Stimulated activated CD4-positive, alpha-beta T cell treated with anti-CD3 and anti-CD28 coated beads, Interleukin-4, amount 100 ng/mL, for 24 hours (primary cell): ENCODE measurements at regions not wholly inside any gene's neighbourhood (a gene's known extent, or its start where the extent isn't known, plus 50 kb on each side); places are given as distances from the start of the nearest gene placed in this dataset.

Source experiments
- DNase-seq: peaks from one replicate; pipeline ENCODE4 v3.0.0-alpha.2; 2020

DNA sequence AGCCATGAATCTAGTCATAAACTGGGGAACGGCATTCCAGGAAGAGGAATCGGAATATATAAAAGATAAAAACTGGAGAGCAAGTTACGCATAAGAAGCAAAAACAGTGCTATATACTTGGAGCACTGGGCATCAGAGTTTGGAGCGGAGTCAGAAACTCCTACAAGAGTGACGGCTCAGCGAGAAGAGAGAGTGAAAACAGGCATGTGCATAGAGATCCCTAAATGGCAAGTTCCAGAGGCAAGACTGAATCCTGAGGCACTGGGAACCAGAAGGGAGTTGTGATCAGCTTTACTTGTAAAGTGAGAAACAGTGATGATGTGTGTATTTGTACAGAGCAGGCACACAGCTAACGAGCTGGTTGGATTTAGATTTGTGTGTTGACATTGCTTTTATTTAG is 514.4 kb upstream of the TNC start:
- DNase-seq: no peak

DNA sequence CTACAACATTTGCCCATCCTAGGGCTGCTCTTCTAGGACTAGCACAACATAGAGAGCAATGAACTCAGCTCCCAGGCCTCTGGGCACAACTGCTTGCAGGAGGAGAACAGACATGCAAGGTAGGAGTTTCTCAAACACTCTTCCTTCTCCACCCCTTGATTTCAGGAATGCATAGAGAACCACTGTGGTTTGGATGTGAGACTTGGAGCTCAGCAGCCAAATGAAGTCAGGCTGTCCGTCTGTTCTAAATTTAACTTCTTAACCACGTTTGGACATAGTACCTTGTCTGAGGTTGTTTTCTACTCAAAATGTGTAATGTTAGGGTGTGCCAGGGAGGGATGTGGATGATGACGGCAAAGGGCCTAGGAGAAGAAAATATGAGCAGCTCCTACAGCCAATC is 515.1 kb upstream of the TNC start:
- DNase-seq: no peak

DNA sequence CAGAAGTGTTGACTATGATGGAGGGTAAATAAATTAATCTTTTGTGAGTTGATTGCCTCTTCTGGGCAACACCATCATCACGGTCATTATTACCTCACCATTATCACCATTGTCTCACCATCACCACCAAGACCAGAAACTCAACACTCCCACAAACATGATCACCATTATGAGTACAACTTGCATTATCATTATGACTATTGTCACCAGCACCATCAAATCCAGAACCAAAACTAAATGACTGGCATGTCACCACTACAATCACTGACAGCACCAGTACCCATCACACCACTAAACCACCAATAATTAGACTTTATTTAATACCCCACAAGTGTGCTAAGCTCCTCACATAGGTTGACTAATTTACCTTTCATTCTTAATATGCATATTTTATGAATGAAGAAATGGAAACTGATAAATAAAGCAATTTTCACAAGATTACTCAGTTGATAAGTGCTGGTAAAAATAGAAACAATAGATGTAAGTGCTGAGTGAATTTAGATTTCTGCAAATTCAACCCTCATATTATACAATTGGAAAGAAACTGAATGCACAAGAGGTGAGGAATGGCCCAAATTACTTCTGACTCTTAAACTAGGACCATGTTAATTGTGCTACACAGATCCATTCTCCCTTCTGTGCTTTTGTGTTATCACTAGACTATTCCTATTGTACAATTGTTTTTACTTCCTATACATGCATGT is 517.8 kb upstream of the PAPPA start:
- DNase-seq: no peak

DNA sequence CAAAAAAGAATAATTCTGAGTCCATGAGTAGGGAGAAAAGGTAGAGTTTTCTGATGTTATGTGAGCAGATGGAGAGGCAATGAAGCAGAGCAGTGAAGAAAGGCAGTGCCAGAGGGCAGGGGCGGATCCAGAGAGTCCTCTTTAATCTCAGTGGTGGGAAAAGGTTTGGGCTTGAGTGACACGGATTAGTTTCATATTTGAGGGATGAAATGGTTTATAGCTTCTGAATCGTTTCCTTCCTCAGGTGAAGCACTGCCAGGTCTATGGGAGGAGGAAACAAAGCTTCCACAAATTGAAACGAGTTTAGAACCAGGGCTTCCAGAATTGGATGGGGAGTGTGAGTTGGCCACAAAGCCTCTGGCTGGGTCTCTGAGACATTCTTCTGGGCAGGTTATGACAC is 517.0 kb upstream of the PAPPA start:
- no peak for DNase-seq

DNA sequence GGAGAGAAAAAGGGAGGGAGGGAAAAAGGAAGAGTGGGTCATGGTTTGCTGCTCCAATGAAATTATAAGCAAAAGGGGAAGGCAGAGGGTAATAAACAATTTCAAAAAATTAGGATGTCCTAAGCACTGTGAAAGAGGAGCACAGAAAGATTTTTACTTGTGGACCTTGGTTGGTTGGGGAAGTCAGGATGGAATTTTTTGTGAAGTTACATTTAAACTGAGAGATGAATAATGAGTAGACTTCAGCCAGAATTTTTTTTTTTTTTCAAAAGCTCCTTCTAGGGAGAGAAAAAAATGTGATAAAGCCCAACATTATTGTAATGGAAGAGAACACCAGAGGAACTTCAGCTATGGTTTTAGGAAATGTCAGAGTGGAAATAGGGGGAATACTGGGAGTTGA is 515.9 kb upstream of the PAPPA start:
- no peak for DNase-seq

DNA sequence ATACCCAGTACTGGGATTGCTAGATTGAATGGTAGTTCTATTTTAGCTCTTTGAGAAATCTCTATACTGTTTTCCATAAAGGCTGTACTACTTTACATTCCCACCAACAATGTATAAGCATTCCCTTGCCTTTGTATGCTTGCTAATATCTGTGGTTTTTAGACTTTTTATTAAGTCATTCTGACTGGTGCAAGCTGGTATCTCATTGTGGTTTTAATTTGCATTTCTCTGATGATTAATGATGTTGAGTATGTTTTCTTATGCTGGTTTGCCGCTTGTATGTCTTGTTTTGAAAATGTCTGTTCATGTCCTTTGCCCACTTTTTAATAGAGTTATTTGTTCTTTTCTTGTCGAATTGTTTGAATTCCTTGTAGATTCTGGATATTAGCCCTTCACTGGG is 512.7 kb upstream of the PAPPA start:
- DNase-seq: no peak

DNA sequence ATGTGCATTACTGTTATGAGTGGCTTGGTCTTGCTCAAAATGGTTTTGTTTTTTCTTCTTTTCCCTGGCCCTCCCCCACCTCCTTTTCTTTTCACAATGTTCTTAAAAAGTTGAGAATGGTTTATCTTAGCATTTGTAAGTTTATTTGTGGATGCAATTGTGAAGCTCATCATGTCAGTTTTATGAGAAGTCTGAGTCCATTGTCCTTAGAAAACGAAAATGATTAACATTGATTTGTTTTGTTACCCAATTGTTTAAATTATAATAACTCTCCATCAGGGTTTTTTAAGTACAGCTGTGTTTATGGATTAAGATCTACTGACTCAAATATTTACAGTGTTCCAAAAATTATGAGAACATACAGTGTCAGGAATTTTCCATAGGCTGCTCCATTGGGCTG is 511.3 kb upstream of the PAPPA start:
- no peak for DNase-seq

DNA sequence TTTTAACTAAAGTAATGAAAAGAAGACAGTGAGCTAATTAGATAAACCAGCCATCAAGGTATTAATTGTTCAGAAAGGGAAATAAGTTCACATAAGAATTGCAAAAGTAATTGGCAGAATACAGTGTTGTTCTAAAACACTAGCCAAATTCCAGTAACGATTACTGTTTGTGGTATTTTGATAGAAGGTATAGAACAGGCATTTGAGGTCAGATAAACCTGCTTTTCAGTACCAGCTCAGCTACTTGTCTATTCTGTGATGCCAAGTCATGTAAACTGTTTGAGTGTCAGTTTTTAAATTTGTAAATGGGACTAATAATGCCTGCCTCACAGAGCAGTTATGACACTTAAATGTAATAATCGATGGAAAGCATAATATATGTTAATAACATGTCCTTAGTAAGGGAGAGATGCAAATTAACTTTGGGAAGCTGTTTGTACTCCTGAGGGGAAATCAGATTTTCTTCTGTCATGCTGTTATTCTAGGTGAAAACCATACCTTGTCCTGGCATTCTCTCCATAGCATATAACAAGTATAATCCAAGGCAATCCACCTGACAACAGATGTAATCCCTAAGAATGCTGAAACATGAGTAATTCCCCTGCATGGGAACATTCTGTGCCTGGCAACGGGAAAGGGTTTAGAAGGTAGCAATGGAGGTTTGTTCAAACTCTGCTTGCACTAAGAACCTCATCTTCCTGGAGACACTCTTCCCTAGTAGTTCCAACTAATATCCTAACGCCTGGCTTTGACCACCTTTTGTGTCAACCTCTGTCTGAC is 509.5 kb upstream of the PAPPA start:
- DNase-seq: no peak

DNA sequence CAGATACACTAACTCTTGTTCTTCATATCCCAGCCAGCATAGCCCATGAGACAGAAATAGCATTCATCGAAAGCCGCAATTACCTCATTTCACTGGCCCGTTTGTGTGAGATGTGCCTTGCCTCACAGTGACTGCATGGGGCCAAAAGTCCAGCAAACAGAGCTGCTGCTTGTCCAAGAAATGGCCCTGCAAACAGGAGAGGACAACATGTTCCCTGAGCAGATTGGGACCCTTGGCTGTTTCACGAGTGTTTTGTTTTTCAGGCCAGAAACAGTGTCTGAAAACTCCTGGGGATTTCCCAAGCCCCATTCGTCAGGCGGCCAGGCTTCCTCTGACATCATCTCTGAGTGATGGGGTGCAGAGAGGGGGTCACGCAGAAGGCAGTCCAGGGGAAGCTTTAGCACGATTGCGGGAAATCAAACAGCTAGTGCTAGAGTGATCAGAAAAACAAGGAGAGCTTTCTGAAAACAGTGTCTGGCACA is 503.6 kb upstream of the PAPPA start:
- no peak for DNase-seq

DNA sequence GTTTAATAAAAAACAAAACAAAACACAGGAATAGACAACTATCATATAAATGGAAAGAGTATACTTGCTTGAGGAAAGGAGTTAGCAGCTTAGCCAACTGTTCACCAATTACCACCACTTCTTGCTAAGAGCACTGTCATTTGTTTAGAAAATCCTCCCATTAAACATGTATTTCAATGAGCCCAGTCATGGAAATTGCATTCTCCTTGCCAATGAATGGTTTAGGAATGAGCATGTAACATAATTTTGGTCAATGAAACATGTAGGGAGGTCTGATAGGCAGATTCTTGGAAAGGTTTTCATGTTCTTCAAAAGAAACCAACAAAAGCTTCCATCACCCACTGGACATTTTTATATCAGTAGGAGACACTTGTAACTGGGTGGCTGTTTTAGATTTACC is 502.8 kb upstream of the PAPPA start:
- DNase-seq: no peak

DNA sequence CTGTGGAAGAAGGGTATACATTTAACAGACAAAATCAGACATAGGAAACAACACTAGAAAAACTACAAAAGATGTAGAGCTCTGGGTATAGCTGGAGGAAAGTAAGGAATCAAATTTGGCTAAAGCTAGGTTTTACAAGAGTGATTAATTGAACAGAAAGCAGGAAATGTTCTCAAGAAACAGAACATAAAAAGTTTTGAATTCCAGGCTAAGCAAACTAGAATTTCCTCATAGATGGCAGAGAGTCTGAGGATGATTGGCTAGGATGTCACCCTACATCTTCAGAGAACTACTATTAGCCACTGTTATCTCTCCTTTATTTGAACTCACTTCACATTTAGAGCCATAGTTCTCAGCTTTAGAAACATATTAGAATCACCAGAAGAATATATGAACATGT is 502.1 kb upstream of the PAPPA start:
- DNase-seq: no peak

DNA sequence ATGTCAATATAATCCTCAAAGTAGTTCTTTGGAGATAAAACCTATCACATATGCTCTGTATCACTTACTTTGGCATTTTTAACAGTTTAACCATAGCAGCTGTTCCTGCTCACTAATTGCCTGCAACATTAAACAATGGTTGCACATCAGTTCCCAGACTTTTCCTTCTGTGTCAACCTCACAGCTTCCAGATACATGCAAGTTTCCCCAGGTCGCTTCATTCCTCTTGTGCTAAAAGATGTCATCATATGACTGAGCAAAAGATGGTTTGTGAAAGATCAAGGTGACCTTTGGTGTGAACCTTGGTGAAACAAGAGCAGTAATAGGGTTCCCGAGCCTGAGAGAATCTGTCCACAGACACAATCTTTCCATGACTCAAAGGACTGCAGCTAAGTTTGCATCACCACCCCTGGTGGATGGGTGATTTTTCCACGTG is 500.4 kb upstream of the PAPPA start:
- DNase-seq: no peak

DNA sequence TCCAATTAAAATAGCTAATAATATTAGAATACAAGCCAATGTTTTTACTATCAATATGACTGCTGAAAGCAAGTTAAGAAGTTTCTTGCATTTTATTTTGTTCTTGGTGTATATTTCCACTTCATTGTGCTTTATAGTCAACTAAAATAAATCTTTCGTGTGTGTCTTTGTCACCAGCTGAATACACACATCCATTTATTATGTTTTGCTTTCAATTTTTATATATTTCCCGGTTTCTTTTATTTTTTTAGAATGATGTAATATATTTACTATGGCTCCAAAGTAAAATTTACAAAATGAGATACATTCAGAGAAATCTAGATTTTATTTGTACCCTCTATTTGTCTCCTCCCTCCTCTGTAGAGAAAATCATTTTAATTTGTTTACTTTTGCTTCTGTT is 495.9 kb upstream of the PAPPA start:
- no peak for DNase-seq

DNA sequence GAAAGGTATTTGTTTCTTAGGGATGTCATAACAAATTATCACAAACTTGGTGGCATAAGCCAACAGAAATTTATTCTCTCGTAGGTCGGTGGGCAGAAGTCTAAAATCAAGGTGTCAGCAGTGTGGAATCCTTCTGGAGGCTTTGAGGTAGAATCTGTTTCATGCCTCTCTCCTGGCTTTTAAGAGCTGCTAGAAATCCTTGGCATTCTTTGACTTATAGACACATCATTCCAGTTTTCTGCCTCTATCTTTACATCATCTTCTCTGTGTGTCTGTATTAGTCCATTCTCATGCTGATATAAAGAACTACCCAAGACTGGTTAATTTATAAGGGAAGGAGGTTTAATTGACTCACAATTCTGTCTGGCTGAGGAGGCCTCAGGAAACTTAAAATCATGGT is 488.1 kb upstream of the PAPPA start:
- DNase-seq: no peak

DNA sequence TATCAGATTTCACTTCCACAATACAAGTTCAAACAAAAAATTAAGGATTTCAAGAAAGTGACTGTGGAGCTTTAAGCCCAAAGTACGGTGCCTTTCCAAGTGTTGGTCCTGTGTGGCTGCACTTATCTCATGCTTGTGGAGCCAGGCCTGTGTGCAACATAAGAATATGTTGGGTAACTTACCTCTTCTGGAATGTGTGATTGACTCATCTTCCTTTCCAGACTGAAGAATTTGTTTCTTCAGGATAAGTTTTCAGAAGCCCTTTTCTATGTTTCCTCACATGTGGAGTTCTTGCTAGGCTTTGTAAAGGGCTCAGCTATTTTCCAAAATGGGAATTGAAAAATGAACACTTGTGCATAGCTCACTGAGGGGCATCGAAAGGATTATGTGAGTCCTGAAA is 485.1 kb upstream of the PAPPA start:
- no peak for DNase-seq

DNA sequence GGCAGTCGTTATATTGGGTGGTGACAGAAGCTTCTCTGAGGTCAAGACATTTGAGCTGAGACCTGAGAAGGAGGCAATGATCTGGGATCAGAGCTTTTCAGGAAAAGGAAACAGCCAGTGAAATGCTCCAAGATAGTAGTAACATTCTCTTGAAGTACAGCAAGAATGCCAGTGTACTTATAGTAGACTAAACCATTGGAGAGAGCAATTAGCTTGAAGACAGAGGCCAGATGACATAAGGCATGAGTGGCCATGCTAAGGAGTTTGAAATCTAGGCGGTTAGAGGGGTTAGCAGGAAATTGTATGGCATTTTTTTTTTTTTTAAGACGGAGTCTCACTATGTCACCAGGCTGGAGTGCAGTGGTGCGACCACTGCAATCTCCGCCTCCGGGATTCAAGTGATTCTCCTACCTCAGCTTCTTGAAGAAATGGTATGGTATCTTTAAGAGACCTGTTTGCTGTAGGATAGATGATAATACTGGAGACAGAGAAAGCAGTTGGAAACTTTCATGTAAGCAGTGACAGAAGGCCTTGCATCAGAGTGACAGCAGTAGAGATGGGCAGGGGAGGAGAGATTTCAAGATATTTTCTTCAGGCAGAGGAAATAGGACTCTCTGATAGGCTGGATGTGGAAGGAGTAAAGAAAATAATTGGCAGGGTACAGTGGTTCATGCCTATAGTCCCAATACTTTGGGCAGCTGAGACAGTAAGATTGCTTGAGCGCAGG is 482.2 kb upstream of the PAPPA start:
- DNase-seq: no peak

DNA sequence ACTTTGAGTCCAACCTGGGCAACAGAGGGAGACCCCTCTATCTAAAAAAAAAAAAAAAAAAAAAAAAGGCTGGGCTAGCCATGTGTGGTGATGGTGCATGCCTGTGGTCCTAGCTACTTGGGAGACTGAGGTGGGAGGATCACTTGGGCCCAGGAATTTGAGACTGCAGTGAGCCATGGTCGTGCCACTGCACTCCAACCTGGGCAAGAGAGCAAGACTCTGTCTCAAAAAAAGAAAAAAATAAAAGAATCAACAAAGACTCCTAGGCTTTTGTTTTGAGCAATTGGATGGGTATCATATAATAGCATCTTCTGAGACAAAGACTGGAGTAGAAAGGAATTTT is 481.7 kb upstream of the PAPPA start:
- no peak for DNase-seq

DNA sequence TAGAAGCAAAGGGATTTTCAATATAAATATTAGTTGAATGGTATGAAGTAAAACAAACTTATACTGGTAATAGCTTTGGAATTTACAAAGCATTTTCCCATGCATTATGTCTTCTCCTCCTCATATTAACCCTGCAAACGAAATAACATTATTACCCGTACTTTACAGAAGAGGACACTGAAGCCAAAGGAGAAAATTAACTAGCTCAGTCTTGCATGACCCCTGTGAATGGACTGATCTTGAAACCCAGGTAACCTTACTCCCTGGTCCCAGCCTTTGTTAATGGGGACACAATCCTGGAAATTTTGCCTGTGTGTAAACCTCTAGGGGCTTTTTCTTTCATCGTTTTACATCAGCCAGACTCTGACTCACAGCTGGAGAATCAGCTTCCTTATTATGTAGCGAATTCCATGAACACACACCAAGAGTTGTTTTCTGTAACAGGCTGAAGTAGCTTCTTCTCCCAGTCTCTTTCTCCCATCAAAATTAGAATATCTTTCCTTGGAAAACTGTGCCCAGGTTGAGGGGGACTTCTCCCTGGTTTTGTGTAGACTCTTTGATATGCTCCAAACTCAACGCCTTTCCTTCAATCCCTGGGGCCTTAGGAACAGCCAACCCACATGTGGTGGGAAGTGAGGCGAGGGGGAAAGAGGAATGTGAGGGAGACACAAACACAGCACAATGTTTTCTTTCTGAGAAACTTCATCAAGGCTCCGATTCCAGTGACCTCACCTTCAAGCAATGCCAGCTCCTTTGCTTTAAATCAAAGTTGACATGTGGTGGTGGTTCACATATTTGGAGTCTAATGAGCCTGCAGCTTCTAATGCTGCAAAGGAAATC is 480.9 kb upstream of the PAPPA start:
- DNase-seq: no peak

DNA sequence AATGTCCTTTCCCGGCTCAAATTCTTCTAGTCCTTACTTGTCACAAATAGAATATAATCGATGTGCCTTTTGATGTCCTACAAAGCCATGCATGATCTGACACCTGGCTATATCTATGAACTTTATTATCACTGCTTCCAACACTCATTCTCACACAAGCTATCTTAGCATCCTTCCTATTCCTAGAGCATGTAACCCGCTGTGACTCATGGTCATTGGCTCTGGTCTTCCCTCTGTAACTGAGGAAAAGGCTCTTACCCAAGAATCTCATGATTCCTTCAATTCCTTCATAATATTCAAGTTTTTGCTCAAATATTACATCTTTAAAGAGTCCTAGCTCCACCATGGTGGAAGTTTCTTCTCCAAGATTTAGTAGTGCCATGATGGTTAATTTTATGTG is 480.0 kb upstream of the PAPPA start:
- DNase-seq: no peak

DNA sequence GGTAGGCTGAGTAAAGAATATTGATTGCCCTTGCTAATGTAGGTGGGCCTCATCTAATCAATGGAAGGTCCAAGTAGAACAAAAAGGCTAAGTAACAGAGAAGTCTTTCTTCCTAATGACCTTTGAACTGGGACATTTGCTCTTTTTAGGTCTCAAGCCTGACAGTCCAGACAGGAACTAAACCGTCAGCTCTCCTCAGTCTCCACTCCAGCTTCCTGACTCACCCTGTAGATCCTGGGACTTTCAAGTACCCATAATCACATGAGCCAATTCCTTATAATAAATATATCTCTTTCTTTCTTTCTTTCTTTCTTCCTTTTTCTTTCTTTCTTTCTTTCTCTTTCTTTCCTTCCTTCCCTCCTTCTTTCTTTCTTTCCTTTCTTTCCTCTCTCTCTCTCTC is 479.5 kb upstream of the PAPPA start:
- DNase-seq: no peak

DNA sequence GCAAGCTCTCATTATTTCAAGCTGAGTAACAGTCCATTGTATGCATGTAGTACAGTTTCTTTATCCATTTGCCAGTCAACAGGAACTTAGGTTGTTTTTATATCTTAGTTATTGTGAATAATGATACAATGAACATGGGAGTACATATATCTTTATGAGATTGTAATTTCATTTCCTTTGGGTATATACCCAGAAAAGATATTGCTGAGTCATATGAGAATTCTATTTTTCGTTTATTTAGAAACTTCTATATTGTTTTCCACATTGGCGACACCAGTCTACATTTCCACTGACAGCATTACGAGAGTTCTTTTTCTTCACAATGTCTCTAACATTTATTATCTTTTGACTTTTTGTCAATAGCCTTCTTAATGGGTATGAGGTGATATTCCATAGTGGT is 477.8 kb upstream of the PAPPA start:
- no peak for DNase-seq

DNA sequence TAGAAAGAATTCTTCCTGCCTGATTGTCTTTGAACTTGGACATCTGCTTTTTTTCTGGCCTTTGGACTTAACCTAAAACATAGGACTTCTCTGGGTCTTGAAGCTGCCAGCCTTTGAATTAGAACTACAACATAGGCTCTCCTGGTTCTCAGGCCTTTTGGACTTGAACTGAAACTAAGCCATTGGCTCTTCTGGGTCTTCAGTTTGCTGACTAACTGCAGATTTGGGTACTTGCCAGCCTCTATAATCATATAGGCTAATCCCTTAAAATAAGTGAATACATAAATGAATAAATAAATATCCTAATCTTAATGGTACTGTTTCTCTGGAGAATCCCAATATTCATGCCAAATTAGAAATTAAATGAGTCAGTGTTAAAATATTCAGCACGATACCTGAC is 473.4 kb upstream of the PAPPA start:
- DNase-seq: no peak

DNA sequence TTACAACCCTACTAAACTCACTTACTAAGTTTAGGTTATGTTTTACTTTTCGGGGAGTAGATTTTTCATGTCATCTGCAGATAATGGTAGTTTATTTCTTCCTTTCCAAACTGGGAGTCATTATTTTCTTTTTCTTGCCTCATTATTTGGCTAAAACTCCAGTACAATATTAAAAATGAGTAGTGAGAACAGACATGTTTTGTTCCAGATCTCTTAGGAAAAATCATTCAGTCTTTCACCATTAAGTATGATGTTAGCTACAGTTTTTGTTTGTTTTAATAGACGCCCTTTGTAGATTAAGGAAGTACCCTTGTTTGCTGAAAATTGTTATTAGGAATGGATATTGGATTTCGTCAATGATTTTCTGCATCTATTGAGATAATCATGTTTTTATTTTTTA is 472.0 kb upstream of the PAPPA start:
- DNase-seq: no peak
